Keratinocyte (primary cell): ENCODE measurements at regions not wholly inside any gene's neighbourhood (a gene's known extent, or its start where the extent isn't known, plus 50 kb on each side); places are given as distances from the start of the nearest gene placed in this dataset.

Experiments used
- DNase-seq: peaks from one replicate; pipeline ENCODE4 v3.0.0-alpha.2; 2011; ENCODE audit warnings: low read depth, missing footprints, low spot score
- FAIRE-seq: peaks from 2 replicates; lab custom pipeline; 2011; peaks lifted over from hg19 to GRCh38; lab: Jason Lieb, UNC
- H2AFZ ChIP-seq: 2 replicates; pipeline ENCODE4 v1.6.0; 2012; ENCODE audit warnings: low read length, control low read depth, inconsistent platforms; ENCODE audit not compliant: control insufficient read depth
- H3K27ac ChIP-seq: 2 replicates; pipeline ENCODE4 v1.5.1; 2011; ENCODE audit warnings: low read length; ENCODE audit not compliant: control insufficient read depth, insufficient read depth
- H3K27me3 ChIP-seq: 3 replicates; pipeline ENCODE4 v1.6.0; 2011; ENCODE audit warnings: low read length; ENCODE audit not compliant: control insufficient read depth, insufficient read depth; ENCODE audit errors: extremely low read depth
- H3K36me3 ChIP-seq, 2 experiments: 2 replicates in 1 of 2; 3 replicates in 1 of 2; pipeline ENCODE4 v1.5.1; 2011; ENCODE audit warnings: low read length in 2 of 2, mild to moderate bottlenecking in 1 of 2; ENCODE audit not compliant: control insufficient read depth in 2 of 2, insufficient read depth in 2 of 2; ENCODE audit errors: extremely low read depth in 1 of 2
- H3K4me1 ChIP-seq: 3 replicates; pipeline ENCODE4 v1.5.1; 2011; ENCODE audit warnings: low read length; ENCODE audit not compliant: control insufficient read depth, insufficient read depth; ENCODE audit errors: extremely low read depth
- H3K4me2 ChIP-seq: 3 replicates; pipeline ENCODE4 v1.6.0; 2011; ENCODE audit warnings: low read depth, low read length; ENCODE audit not compliant: control insufficient read depth, insufficient read depth; ENCODE audit errors: extremely low read depth
- H3K4me3 ChIP-seq, 3 experiments: fragments of 200-600 bp in 1 of 3; sonication (generic) in 1 of 3; 2 replicates in 2 of 3; 3 replicates in 1 of 3; pipeline ENCODE4 v1.5.1; 2011 to 2016; ENCODE audit warnings: low read length in 3 of 3, mild to moderate bottlenecking in 3 of 3, control low read depth in 2 of 3, inconsistent platforms in 1 of 3, low read depth in 1 of 3, mixed read lengths in 1 of 3, mixed run types in 1 of 3, moderate library complexity in 1 of 3; ENCODE audit not compliant: control insufficient read depth in 2 of 3, insufficient read depth in 2 of 3; ENCODE audit errors: extremely low read depth in 1 of 3
- H3K79me2 ChIP-seq: 2 replicates; pipeline ENCODE4 v1.6.0; 2012; ENCODE audit warnings: low read length; ENCODE audit not compliant: control insufficient read depth, insufficient read depth
- H3K9ac ChIP-seq: 3 replicates; pipeline ENCODE4 v1.6.0; 2011; ENCODE audit warnings: low read length; ENCODE audit not compliant: control insufficient read depth, insufficient read depth; ENCODE audit errors: extremely low read depth
- H3K9me1 ChIP-seq: 3 replicates; pipeline ENCODE4 v1.6.0; 2011; ENCODE audit warnings: low read length; ENCODE audit not compliant: control insufficient read depth, insufficient read depth; ENCODE audit errors: extremely low read depth
- H3K9me3 ChIP-seq: 2 replicates; pipeline ENCODE4 v1.5.1; 2012; ENCODE audit warnings: low read depth, low read length; ENCODE audit not compliant: control insufficient read depth
- H4K20me1 ChIP-seq: 3 replicates; pipeline ENCODE4 v1.6.0; 2011; ENCODE audit warnings: low read length; ENCODE audit not compliant: control insufficient read depth, insufficient read depth; ENCODE audit errors: extremely low read depth
- EZH2 ChIP-seq: IDR thresholded peaks from one replicate; pipeline ENCODE4 v1.6.1; 2012; ENCODE audit warnings: inconsistent platforms, mild to moderate bottlenecking, low read length, moderate library complexity
- dilution Hi-C: fragments of 300-500 bp; cut with MboI; formaldehyde crosslinking; loops from one replicate; pipeline ENCODE4 v1.7.0; 2020; ENCODE audit warnings: low sequenced_read_pairs; ENCODE audit not compliant: extremely low pct_ligation_motif_present
- TF ChIP-seq, protein P1 (sequence below), 3 experiments: IDR thresholded peaks in 1 of 3; conservative IDR thresholded peaks in 1 of 3; optimal IDR thresholded peaks in 1 of 3; 2 replicates in 2 of 3; 3 replicates in 1 of 3; pipeline versions ENCODE3 to v1.5.1; 2011; ENCODE audit warnings: low read length in 3 of 3, mild to moderate bottlenecking in 3 of 3, moderate library complexity in 2 of 3, control low read depth in 1 of 3, inconsistent platforms in 1 of 3; ENCODE audit not compliant: insufficient read depth in 2 of 3; ENCODE audit errors: extremely low read depth in 1 of 3

DNA sequence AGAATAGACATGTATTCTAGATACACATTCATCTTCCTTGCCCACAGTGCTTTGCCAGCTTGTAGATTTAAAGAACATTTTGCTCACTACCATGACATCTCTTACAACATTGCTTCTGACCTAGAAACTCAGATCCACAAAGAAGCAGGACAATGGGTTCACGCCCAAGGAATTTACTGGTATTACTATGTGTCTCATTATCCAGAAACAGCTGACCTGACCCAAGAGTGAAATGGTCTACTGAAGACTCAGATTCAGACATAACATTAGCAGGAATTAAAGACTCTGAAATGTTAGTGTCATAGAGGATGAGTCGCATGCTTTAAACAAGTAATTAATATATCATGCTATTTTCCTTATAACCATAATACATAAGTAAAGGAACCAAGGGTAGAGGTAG, 731.4 kb downstream of the GALC start:
- no peak overlapping the region for H3K4me3 ChIP-seq
- H3K27ac ChIP-seq, result no peak overlapping the region
- no peak for DNase-seq
- dilution Hi-C loops, result no loop called here
- FAIRE-seq, result no peak
- H3K9ac ChIP-seq, result no peak overlapping the region
- no peaks in the 10 kb centered on the region for H4K20me1 ChIP-seq
- H3K27me3 ChIP-seq, result no peaks in the 10 kb centered on the region
- H3K4me1 ChIP-seq, result peaks cover 14% of the 10 kb centered on the region
- H3K4me2 ChIP-seq, result no peak overlapping the region
- H3K79me2 ChIP-seq, result no peaks in the 10 kb centered on the region
- no peaks in the 10 kb centered on the region for H3K9me1 ChIP-seq
- peaks cover 1% of the 10 kb centered on the region for H3K9me3 ChIP-seq
- TF ChIP-seq, protein P1, sequence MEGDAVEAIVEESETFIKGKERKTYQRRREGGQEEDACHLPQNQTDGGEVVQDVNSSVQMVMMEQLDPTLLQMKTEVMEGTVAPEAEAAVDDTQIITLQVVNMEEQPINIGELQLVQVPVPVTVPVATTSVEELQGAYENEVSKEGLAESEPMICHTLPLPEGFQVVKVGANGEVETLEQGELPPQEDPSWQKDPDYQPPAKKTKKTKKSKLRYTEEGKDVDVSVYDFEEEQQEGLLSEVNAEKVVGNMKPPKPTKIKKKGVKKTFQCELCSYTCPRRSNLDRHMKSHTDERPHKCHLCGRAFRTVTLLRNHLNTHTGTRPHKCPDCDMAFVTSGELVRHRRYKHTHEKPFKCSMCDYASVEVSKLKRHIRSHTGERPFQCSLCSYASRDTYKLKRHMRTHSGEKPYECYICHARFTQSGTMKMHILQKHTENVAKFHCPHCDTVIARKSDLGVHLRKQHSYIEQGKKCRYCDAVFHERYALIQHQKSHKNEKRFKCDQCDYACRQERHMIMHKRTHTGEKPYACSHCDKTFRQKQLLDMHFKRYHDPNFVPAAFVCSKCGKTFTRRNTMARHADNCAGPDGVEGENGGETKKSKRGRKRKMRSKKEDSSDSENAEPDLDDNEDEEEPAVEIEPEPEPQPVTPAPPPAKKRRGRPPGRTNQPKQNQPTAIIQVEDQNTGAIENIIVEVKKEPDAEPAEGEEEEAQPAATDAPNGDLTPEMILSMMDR (optimal IDR thresholded peaks at IDR 0.05 in 1 of 3, IDR thresholded peaks at IDR 0.05 in 1 of 3, conservative IDR thresholded peaks at IDR 0.05 in 1 of 3; ENCODE audit: extremely low read depth in 1 of 3, insufficient read depth in 2 of 3, low read length in 3 of 3), result no peak
- TF ChIP-seq EZH2, result no peak
- no peaks in the 10 kb centered on the region for H3K36me3 ChIP-seq
- H2AFZ ChIP-seq, result peak overlapping the region; percentile 70

DNA sequence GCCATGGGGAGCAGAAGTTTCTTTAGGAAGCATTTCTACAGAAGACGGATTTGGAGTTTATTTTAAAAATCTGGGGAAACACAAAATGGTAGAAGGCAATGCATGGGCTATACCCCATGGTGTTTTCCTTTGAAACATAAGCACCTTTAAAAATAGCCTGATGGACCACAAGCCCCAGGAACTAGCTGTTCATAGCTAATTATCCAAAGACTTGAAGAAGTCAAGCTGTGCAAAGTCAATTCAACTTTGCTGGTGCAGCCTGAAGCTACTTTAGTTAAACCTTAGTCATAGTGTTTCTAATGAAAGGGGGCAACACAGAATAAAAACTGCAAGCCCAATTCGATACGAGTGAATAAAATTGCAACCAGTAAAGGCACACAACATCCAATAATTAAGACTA, 732.5 kb downstream of the GALC start:
- dilution Hi-C loops, result no loop called here
- H3K9me3 ChIP-seq, result peaks cover 1% of the 10 kb centered on the region

More for the DNA sequence above, 732.5 kb downstream of the GALC start:
- H3K79me2 ChIP-seq, result no peaks in the 10 kb centered on the region
- FAIRE-seq (no peak), DNase-seq (no peak)
- H3K27ac ChIP-seq, result no peak overlapping the region
- no peaks in the 10 kb centered on the region for H4K20me1 ChIP-seq
- H2AFZ ChIP-seq, result no peak overlapping the region
- no peaks in the 10 kb centered on the region for H3K36me3 ChIP-seq
- TF ChIP-seq, protein P1 (optimal IDR thresholded peaks at IDR 0.05 in 1 of 3, IDR thresholded peaks at IDR 0.05 in 1 of 3, conservative IDR thresholded peaks at IDR 0.05 in 1 of 3; ENCODE audit: extremely low read depth in 1 of 3, insufficient read depth in 2 of 3, low read length in 3 of 3), result no peak
- H3K9ac ChIP-seq, result no peak overlapping the region
- H3K27me3 ChIP-seq, result no peaks in the 10 kb centered on the region
- H3K4me2 ChIP-seq, result no peak overlapping the region
- H3K4me1 ChIP-seq, result peaks cover 14% of the 10 kb centered on the region
- H3K4me3 ChIP-seq, result no peak overlapping the region
- no peaks in the 10 kb centered on the region for H3K9me1 ChIP-seq
